Activated effector memory CD4-positive, alpha-beta T cell treated with Interleukin-2 at 50 U/mL for 16 hours (primary cell): ENCODE measurements at regions not wholly inside any gene's neighbourhood (a gene's known extent, or its start where the extent isn't known, plus 50 kb on each side); places are given as distances from the start of the nearest gene placed in this dataset.
"Not testable (repeated sequence)": the region's sequence is repeated elsewhere in the genome, so short reads cannot be mapped to it uniquely, and the experiment has no call there.

Experiments
- DNase-seq: peaks from one replicate; pipeline ENCODE4 v3.0.0-alpha.2; 2020

DNA sequence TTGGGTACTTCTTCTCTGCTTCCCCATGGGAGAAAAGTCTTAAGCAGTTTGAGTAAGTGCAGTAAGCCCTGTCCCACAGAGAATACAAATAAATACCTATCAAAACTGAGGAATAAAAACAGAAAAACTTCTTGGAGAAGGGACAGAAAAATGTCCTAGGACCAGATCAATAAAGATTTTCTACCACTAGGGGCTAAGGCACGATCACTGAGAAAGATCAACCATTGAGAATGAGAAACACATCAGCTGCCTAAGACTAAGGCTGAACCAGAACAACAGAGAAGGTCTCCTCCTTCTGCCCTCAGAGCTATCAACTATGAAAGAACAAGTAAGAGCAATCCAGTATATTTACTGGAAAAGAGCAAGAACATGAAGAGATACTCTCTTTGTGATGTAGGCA is 763.6 kb upstream of the LRRTM1 start:
- no peak for DNase-seq

GRCh38 chr2:81061016-81061415 is 756.5 kb upstream of the LRRTM1 start:
- no peak for DNase-seq

- DNase-seq = no peak
Measured at GRCh38 chr2:81050580-81051095, 746.1 kb upstream of the LRRTM1 start.

DNA sequence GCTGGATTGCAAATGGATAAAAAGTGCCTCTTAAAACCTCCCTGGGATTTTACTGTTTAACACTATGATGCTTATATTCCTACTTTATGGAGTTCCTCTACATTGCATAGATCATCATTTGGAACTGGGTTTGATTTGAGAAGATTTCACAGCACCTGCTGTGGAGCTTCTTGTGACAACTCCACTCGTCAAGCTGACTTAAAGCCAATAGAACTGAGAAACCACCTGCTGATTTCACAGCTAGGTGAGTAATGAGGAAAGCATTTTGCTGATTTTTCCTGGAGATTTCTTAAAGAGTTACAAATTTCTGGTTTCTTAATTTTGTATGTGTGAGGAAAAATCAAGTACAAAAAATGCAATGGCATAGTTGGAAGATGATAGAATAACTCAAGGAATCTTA is 739.1 kb upstream of the LRRTM1 start:
- no peak for DNase-seq

- DNase-seq = no peak
Measured at GRCh38 chr2:81007104-81007503, 702.6 kb upstream of the LRRTM1 start.

DNA sequence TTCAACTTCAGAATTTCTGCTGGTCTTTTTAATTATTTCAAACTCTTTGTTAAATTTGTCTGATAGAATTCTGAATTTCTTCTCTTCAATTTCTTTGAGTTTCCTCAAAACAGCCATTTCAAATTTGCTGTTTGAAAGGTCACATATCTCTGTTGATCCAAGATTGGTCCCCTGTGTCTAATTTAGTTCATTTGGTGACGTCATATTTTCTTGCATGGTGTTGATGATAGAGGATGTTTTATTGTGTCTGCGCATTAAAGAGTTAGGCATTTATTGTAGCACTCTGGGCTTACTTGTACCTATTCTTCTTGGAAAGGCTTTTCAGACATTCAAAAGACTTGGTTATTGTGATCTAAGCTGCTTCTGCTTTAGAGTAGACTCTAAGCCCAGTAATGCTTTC is 698.4 kb upstream of the LRRTM1 start:
- no peak for DNase-seq

DNA sequence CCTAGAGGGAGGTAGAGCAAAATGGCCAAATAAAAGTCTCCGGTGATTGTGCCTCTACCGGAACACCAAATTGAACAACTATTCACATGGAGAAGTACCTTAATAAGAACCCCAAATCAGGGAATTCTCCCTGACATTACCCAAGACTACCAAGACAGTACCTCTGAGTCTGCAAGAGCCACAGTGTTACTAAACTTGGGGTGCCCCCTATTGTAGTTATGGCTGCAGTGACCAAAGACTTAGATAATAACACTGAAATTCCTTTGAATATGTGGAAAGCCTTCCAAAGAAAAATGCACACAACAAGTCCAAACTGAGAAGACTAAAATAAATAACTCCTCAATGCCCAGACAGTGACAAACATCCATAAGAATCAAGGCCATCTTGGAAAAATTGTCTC is 682.9 kb upstream of the LRRTM1 start:
- no peak for DNase-seq

DNA sequence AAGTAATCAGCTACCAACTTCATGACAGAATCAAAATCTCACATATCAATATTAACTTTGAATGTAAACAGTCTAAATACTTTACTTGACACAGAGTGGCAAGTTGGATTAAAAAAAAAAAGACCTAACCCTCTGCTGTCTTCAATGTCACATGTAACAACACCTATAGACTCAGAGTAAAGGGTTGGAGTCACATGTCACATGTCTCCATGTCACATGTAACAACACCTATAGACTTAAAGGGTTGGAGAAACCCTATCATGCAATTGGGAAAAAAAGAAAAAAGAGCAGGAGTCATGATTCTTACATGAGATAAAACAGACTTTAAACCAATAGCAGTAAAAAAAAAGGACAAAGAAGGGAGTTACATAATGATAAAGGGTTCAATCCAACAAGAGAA is 665.3 kb upstream of the LRRTM1 start:
- DNase-seq = no peak

- DNase-seq = no peak
Measured at GRCh38 chr2:80968450-80968849, 663.9 kb upstream of the LRRTM1 start.

- no peak for DNase-seq
Measured at GRCh38 chr2:80947601-80948130, 643.1 kb upstream of the LRRTM1 start.

GRCh38 chr2:80943487-80943886 is 638.9 kb upstream of the LRRTM1 start:
- no peak for DNase-seq

DNA sequence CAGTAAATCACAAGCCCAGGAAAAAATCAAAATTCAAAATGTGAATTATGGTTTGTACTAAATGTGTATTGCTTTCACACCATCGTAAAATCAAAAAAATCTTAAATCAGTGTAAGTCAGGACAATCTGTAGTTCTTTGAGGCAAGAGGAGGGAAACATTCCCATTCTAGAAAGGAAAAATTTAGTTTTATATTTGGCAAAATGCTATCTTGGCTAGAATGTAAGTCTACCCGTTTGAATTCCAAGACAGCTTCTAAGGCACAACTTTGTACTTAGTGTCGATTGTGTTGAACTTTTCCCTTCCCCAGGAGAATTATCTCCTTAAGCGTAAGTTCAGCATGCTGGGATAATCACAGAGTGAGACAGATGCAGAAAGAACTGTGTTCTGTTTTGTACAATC is 638.2 kb upstream of the LRRTM1 start:
- DNase-seq = no peak

GRCh38 chr2:80938463-80938862 is 633.9 kb upstream of the LRRTM1 start:
- no peak for DNase-seq

DNA sequence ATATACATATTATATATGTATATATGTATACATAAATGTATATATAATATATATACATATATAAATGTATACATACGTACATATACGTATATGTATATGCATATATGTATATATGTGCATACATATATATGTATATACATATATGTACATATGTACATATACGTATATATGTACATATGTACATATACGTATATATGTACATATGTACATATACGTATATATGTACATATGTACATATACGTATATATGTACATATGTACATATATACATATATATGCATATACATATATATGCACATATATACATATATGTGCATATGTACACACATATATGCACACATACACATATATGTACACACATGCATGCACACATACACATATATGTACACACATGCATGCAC is 627.3 kb upstream of the LRRTM1 start:
- not testable (repeated sequence) for DNase-seq

DNA sequence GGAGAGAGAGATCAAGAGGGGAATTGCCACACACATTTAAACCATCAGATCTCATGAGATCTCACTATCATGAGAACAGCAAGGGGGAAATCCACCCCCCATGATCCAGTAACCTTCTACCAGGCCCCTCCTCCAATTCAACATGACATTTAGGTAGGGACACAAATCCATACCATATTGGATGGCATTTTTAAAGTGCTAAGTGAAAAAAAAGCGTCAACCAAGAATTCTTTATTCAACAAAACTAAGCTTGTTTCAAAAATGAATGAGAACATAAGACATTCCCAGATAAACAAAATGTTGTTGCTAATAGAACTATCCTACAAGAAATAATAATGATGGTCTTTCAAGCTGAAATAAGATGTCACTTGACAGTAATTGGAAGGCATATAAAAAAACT is 626.2 kb upstream of the LRRTM1 start:
- DNase-seq = no peak

GRCh38 chr2:80926168-80926567 is 621.6 kb upstream of the LRRTM1 start:
- no peak for DNase-seq

DNA sequence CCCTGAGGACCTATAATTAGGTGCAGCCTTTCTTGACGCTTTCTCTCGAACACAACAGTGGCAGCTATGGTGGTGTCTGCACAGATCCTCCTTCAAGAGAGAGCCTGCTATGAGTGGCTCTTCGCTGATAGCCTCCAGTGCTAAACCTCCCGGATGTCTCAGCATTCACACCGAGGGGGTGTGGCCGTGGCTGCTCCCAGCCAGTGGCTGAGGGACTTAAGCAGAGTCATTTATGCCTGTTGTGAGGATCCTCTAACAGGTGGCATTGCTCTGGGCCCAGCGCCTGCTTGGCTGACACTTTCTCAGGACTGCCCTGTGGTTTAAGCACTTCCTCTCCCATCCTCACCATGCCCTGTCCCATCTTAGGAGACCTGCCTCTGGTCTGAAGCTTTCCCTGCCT is 592.0 kb upstream of the LRRTM1 start:
- no peak for DNase-seq

DNA sequence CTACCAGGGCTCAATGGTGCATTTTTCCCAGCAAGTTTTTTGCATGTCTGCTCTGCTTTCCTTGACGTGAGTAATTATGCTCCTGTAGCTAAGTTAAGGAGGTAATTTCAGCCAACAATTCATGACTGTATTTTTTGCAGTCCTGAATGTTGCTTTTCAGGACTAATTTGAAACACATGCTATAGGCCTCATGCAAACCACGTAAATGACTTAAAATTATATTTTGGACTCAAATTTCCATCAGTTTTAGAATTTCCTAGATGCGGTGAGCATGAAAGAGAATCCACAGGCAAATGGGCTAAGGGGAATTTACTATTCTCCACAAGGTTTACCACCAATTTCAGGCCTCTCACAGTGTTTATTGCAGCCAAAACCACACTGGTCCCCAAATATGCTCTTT is 589.9 kb upstream of the LRRTM1 start:
- no peak for DNase-seq

DNA sequence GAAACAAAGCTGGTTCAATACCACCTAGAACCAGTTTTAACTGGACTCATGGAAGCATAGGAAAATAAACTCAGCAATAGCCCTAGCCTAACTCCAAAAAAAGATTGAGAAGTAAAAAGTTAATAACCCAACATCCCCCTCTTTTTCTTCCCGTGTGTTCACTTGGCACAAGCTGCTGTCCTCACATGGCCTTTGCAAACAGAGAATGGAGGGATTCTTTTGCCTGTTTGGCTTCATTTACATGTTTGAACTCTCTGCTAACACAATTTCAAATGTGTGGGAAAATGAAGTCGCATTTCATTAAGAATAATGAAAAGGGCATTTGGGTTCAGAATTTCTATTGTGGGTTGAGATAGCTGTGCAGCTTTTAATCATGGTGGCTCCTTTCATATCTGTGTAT is 589.2 kb upstream of the LRRTM1 start:
- DNase-seq = no peak

GRCh38 chr2:80889009-80889408 is 584.5 kb upstream of the LRRTM1 start:
- no peak for DNase-seq

GRCh38 chr2:80887841-80888378 is 583.4 kb upstream of the LRRTM1 start:
- DNase-seq = no peak

DNA sequence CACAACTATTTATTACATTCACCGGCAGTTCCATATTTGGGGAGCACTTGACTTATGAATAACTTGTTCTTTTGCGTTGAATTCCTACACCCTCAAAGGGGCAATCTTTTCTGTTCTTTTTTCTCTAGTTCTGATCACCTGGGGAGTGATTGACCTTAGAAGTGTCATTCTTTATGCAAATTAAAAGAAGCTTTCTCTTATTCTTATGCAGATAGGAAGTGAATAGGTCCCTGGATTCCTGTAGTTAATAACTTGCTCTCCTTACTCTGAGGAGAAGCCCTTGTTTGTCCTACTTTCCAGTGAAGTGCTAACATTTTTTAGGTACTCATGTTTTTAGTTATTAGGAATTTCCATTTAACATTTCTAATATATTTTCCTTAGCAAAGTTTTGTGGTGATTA is 569.8 kb upstream of the LRRTM1 start:
- no peak for DNase-seq

DNA sequence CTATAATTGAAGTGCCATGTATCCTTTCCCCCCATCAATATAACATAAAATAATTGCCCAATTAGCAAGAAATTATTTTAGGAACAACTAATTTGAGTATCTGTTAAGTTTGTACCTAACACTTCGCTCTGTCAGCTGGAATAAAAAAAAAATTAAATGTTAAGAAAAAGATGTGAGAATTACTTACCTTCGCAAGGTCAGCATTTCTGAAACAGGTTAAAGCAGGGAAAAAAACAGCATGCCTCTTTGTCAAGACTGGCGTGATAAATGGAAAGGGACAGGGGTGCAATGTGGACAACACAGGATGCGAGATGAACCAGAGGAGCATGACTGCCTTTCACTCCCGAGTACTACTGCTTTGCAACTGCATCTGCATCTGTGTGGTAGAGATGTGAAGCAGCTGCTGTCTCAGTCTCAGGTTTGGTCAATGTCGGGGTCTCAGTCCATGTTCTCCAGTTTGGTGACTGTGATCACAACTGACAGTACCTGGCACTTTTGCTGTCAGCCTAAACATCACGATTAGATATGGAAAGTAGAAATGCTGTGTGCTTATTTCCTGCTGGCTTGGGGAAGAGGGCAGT is 565.4 kb upstream of the LRRTM1 start:
- DNase-seq = no peak

- DNase-seq = no peak
Measured at GRCh38 chr2:80863147-80863714, 558.7 kb upstream of the LRRTM1 start.

DNA sequence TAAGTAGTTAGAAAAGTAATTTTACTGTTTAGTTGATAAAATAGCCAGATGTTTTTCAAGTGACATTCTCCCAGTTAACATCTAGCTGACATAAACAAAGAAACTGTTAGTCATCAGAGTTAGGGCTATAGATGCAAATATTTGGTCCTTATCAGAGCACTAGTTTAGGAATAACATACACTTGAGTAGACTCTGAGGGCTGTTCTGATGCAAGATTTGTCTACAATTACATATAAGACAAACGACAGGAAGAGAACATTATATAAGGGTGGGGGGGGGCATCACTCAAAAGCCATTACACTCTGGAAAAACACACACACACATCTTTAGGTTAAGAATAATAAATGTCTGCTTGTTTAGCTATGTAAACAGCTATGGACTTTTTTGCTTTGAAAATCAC is 554.4 kb upstream of the LRRTM1 start:
- no peak for DNase-seq
